Epithelial cell of esophagus (primary cell): ENCODE measurements at regions not wholly inside any gene's neighbourhood (a gene's known extent, or its start where the extent isn't known, plus 50 kb on each side); places are given as distances from the start of the nearest gene placed in this dataset.

Source experiments
- DNase-seq: peaks from one replicate; pipeline ENCODE4 v3.0.0; 2010; ENCODE audit warnings: low read depth
- H3K4me3 ChIP-seq: 2 replicates; pipeline ENCODE4 v1.5.1; 2011; ENCODE audit warnings: mild to moderate bottlenecking, low read length, control low read depth
- CTCF ChIP-seq: IDR thresholded peaks from 2 replicates; pipeline ENCODE4 v1.5.1; 2011; ENCODE audit warnings: low read depth, mild to moderate bottlenecking, low read length, control low read depth, inconsistent platforms; ENCODE audit not compliant: insufficient read depth; ENCODE audit errors: missing control alignments

- DNase-seq, result no peak
- TF ChIP-seq CTCF, result no peak
- H3K4me3 ChIP-seq, result no peak overlapping the region
Observed at GRCh38 chr5:103721183-103721582, 158.6 kb upstream of the NUDT12 start.

GRCh38 chr5:103718108-103718507, 155.5 kb upstream of the NUDT12 start:
- H3K4me3 ChIP-seq, result no peak overlapping the region
- DNase-seq, result no peak
- no peak for TF ChIP-seq CTCF

- H3K4me3 ChIP-seq, result no peak overlapping the region
- TF ChIP-seq CTCF, result no peak
- DNase-seq, result no peak
Observed at GRCh38 chr5:103708601-103709000, 146.0 kb upstream of the NUDT12 start.

- no peak overlapping the region for H3K4me3 ChIP-seq
- no peak for DNase-seq
- TF ChIP-seq CTCF, result no peak
Observed at GRCh38 chr5:103706939-103707682, 144.5 kb upstream of the NUDT12 start.

- no peak for TF ChIP-seq CTCF
- H3K4me3 ChIP-seq, result no peak overlapping the region
- DNase-seq, result peak; percentile 62
Observed at GRCh38 chr5:103703617-103704016, 141.0 kb upstream of the NUDT12 start.

- no peak for DNase-seq
- no peak overlapping the region for H3K4me3 ChIP-seq
- TF ChIP-seq CTCF, result no peak
Observed at GRCh38 chr5:103693517-103693916, 130.9 kb upstream of the NUDT12 start.

- no peak for TF ChIP-seq CTCF
- DNase-seq, result no peak
- H3K4me3 ChIP-seq, result no peak overlapping the region
Observed at GRCh38 chr5:103690676-103691075, 128.1 kb upstream of the NUDT12 start.
